ENCODE measurements at regions not wholly inside any gene's neighbourhood (a gene's known extent, or its start where the extent isn't known, plus 50 kb on each side); places are given as distances from the start of the nearest gene placed in this dataset.
"Not testable (repeated sequence)": the region's sequence is repeated elsewhere in the genome, so short reads cannot be mapped to it uniquely, and the experiment has no call there.

GRCh38 chr1:234897754-234898454, 230.7 kb downstream of the TOMM20 start:
- DNase-seq: no peak

- DNase-seq: no peak
Observed at GRCh38 chr1:234897390-234897749, 231.3 kb downstream of the TOMM20 start.

GRCh38 chr1:234896477-234897389, 231.9 kb downstream of the TOMM20 start:
- DNase-seq: no peak

GRCh38 chr1:234893725-234894630, 234.7 kb downstream of the TOMM20 start:
- DNase-seq: peak; percentile 81 to 95

DNA sequence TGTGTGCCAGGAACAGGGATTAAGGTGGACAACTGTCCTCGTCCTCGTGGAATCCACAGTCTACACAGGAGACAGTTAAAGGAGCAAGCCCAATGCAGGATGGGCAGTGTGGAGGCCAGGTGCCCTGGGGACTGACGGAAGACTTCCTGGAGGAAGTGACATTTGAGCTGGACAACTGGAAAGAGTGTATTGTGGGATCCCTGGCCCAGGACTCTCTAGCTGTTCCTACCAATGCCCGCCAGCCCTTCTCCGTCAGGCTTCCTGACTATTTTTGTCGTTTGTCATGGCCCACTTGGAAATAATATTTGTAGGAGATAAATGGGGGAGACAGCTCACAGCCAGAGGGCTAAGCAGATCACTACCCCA, 235.3 kb downstream of the TOMM20 start:
- DNase-seq: no peak

DNA sequence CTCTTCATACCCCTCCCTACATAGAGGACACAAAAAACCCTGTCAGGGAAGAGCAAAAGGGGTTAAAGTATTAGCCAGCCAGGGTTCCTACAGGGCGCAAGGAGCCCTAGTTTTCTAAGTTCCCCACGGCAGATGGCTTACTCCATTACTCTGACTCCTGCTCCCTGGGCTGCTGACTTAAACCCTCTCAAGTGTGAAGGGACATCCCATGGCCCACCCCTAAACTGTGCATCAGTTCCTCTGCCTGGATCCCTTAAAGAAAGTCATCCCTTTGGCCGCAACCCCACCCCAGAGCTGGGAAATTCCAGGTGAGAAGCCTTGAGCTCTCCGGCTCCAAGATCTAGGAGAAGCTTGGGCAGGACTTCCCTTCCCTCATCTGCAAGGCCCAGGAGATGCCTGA, 236.0 kb downstream of the TOMM20 start:
- DNase-seq: no peak

DNA sequence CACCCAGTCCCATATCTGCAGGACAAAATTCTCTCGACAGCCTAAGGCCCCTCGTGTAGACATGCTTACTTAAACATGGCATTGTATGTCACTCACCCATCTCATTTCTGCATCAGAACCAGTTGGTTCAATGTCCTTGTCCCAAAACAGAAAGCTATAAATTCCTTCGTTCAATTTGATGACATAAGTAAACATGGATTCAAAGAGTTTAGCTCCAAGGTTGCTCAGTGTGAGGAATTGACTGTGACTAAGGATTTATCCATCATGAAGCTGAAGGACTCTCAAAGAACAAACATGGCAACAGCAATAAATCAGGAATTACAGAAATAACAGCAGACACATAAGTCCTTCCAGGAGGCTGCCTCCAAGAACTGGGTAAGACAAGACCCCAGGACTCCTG, 237.2 kb downstream of the TOMM20 start:
- DNase-seq: no peak

DNA sequence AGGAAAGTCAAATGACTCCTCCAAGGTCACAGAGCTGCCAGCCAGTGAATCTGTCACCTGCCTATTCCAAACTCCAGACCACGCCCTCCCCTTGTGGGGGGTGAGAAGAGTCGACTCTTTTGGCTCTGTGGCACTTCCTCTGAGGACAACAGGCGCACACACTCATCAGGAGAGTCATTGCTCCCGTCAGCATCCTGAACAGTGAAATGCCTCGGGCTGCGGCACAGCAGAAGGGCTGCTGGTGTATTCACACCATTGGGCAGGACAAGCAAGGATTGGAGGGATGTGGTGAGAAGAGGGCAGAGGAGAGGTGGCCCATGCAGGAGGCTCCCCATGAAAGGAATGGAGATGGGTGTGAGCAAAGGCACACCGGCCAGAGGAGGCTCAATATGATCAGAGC, 239.0 kb downstream of the TOMM20 start:
- DNase-seq: no peak

DNA sequence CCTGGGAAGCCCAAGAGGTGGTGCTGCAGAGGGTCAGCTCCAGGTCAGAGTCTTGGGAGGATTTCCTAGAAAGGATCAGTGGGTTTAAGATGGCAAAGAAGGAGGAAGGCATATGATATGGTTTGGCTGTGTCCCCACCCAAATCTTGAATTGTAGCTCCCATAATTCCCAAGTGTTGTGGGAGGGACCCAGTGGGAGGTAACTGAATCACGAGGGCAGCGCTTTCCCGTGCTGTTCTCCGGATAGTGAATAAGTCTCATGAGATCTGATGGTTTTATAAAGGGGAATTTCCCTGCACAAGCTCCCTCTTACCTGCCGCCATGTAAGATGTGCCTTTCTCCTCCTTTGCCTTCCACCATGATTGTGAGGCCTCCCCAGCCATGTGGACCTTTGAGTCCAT, 240.4 kb downstream of the TOMM20 start:
- DNase-seq: not testable (repeated sequence)

DNA sequence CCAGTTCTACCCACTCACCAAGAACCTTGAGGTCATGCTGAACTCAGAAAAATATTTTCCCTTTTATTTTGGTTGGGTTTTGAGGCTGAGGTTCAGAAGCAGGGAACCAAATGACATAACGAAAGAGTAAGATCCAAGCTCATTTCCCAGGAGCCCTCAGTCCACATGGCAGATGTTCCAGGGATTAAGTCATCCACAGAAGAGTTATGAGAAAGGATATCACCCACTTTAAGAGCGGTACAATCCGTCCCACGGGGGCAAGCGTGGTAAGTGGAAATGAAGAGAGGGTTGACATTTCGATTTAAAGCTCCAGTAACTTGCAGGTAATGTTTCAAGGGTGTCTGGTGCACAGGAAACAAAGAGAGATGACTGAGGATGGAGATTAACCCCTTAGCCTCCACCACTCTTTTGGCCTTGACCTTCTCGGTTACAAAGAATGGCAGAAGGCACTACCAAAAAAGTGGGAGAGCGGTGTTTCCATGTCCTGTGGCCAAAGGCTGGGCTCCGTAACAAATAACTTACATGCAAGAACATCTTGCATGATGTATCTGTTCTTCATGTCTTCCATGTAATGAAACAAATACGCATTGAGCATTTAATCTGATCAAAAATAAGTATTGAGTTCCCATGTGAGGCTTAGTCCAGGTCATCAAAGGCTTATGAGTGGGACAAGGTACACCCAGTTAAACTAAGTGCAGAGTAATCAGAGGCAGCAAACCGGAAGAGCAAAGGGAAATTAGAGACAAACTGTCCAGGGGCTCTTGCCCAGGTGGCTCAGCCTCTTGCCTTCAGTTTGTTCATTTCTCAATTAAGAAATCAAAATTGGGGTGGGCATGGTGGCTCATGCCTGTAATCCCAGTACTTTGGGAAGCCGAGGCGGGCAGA, 241.4 kb downstream of the TOMM20 start:
- no peak for DNase-seq

DNA sequence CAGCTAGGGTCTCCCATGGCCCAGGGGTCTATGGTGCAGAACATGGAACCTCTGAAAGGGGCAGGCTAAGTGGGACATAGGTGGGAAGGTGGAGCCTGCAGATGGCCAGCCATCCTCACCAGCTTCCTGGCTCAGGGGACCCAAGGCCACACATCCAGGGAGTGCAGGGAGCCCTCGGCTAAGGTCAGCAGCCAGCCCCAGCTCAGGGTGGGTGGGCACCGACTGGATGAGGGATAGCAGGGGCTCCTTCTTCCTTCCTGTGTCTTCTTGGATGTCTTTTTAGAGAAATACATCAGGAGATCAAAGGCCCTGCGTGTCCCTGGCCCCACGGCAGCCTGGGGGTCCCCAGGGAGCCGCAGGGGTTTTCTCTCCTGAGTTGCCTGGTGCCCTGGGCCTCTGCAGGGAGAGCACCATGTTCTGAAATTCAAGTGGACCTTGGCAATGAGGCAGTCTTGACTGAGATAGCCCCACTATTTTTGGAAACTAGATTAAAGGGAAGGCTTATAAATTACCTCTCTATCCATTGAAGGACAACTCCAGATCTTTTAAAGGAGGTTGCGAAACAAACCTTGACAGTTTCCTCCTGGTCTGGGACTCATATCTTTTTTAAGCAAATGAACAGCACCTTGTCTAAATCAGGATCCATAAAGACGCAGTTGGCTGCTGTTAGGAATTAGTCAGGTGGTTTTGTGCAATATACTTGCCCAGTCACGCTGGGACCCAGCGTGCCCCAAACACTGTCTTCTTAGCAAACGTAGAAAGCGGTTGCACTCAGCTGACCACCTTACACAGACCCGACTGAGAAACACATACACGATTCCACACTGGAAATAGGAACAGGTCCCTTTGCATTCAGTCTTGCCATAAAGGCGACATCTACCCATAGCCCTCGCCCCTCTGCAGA, 242.3 kb downstream of the TOMM20 start:
- DNase-seq: no peak

DNA sequence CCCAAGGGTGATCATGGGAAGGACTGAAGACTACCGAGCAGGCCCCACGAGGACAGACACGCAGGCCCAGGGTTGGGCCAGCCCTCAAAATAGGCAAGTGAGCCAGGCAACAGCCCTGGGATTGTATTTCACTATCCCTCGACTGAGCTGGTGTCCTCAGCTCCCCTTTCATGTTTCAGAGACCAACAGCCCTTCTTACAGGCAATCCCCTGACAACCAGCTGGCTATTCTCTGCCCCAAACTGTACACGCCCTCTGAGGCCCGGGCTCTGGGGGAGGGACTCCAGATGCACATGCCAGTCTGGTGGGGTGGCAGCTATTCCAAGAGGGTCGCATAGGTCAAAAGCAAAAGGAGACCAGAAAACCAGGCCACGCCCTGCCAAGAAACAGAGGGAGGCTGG, 243.0 kb downstream of the TOMM20 start:
- DNase-seq: no peak

- DNase-seq: no peak
Observed at GRCh38 chr1:234884701-234885100, 243.9 kb downstream of the TOMM20 start.

GRCh38 chr1:234884006-234884405, 244.6 kb downstream of the TOMM20 start:
- no peak for DNase-seq

GRCh38 chr1:234882898-234883297, 245.7 kb downstream of the TOMM20 start:
- no peak for DNase-seq

DNA sequence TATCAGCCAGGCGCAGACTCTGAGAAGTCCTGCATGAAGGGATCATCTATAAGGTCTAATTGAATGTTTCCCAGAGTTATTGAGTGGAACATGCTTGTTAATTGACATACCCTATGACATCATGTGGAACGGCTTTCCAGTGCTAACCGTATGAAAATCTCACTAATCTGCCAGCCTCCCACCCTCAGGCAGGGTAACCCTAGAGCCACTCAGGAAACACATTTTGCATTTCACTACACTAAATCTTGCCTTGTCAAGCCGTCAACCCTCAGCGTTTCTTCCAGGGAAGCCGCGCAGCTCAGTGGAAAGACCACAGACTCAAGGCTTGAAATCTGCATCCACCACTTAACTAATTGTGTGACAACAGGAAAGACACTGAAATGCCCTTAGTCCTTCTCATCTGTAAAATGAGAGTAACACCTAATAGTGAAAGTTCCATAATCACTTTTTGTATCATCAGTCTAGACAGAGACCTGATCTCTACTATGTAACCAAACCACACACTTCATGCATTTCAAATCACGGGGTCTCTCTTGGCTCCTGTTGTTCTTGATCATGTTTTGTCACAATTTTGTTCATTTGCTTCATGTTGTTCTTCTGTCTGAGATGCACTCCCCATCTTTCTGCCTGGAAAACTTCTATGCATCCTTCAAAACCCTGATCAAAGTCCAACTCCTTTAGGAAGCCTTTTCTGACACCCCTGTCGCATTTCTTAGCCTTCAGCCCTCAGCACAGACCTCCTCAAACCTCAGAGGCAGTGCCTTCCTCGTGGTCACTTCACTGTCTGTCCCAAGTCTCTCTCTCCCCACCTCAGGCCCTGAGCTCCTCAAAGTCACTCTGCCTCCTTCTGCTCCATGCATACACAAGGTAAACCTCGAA, 246.5 kb downstream of the TOMM20 start:
- no peak for DNase-seq

- no peak for DNase-seq
Observed at GRCh38 chr1:234879147-234880080, 249.2 kb downstream of the TOMM20 start.

DNA sequence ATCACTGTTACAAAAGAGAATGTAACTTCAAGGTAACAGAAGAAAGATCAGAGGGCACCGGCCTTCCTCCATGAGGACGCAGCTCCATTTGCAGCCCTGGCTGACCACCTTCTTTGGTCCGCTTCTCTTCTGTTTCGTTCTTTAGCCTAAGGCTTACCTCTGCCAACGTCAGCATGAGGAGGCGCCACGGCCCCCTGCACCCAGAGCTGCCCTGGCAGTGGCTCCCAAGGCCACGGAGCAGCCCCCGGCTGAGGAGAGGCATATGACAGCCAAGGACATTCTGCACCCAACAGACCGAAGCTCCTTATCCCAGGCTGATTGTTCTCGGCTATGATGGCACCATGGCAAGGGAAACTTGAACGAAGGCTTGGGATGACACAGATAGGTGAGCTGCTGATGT, 250.3 kb downstream of the TOMM20 start:
- no peak for DNase-seq

DNA sequence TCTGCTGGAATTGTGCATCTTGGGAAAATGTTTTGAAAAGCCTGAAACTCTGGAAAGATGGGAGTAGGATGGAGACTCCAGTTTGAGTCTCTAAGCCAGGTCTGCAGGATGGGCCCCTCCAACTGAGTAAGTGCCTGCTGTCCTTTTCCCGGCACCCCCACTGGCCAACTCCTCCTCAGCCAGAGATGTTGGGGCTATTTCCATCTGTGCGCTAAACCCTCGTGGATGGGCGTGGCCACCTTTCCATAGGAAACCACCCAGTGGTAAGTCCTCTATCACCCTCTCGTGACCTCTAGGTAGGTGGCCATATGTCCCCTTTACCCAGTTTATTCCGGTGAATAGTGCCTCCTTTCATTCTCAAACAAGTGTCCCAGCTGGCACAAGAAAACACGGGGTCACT, 250.9 kb downstream of the TOMM20 start:
- DNase-seq: no peak
